ENCODE measurements at regions not wholly inside any gene's neighbourhood (a gene's known extent, or its start where the extent isn't known, plus 50 kb on each side); places are given as distances from the start of the nearest gene placed in this dataset.

GRCh38 chr15:62578960-62579359, 413.9 kb upstream of the C2CD4B start:
- no peak for DNase-seq (ENCODE audit: low read depth)

- no peak for DNase-seq (ENCODE audit: low read depth)
These were observed 414.8 kb upstream of the C2CD4B start for GRCh38 chr15:62579842-62580241.

- no peak for DNase-seq (ENCODE audit: low read depth)
These were observed 417.5 kb upstream of the C2CD4B start for GRCh38 chr15:62582580-62582979.

GRCh38 chr15:62584301-62585235, 419.5 kb upstream of the C2CD4B start:
- DNase-seq (ENCODE audit: low read depth) = no peak

- no peak for DNase-seq (ENCODE audit: low read depth)
These were observed 424.0 kb upstream of the C2CD4B start for GRCh38 chr15:62588938-62589670.

- no peak for DNase-seq (ENCODE audit: low read depth)
These were observed 427.1 kb upstream of the C2CD4B start for GRCh38 chr15:62591842-62592838.

- DNase-seq (ENCODE audit: low read depth) = no peak
These were observed 427.8 kb upstream of the C2CD4B start for GRCh38 chr15:62592920-62593319.

GRCh38 chr15:62593681-62594399, 428.8 kb upstream of the C2CD4B start:
- DNase-seq (ENCODE audit: low read depth) = no peak

- no peak for DNase-seq (ENCODE audit: low read depth)
These were observed 433.1 kb upstream of the C2CD4B start for GRCh38 chr15:62598217-62598616.

- DNase-seq (ENCODE audit: low read depth) = no peak
These were observed 435.0 kb upstream of the C2CD4B start for GRCh38 chr15:62599791-62600777.

- DNase-seq (ENCODE audit: low read depth) = no peak
These were observed 436.9 kb upstream of the C2CD4B start for GRCh38 chr15:62601777-62602545.

- DNase-seq (ENCODE audit: low read depth) = no peak
These were observed 438.7 kb upstream of the C2CD4B start for GRCh38 chr15:62603742-62604141.

GRCh38 chr15:62605282-62605681, 437.3 kb upstream of the TPM1 start:
- DNase-seq (ENCODE audit: low read depth) = no peak

GRCh38 chr15:62606376-62607113, 436.0 kb upstream of the TPM1 start:
- DNase-seq (ENCODE audit: low read depth) = no peak

GRCh38 chr15:62607114-62607462, 435.5 kb upstream of the TPM1 start:
- no peak for DNase-seq (ENCODE audit: low read depth)

- DNase-seq (ENCODE audit: low read depth) = no peak
These were observed 434.9 kb upstream of the TPM1 start for GRCh38 chr15:62607643-62608042.

- DNase-seq (ENCODE audit: low read depth) = no peak
These were observed 434.2 kb upstream of the TPM1 start for GRCh38 chr15:62608369-62608768.

GRCh38 chr15:62610265-62610869, 432.2 kb upstream of the TPM1 start:
- DNase-seq (ENCODE audit: low read depth) = no peak
